ENCODE measurements at regions not wholly inside any gene's neighbourhood (a gene's known extent, or its start where the extent isn't known, plus 50 kb on each side); places are given as distances from the start of the nearest gene placed in this dataset.

GRCh38 chr4:189265515-189265914 is 675.2 kb upstream of the FRG1 start:
- TF ChIP-seq SIN3A (IDR thresholded peaks at IDR 0.05; ENCODE audit: low read depth) (no peak), ZBTB33 (IDR thresholded peaks at IDR 0.05; ENCODE audit: extremely low read depth, insufficient replicate concordance, low read length) (no peak), CTCF (IDR thresholded peaks at IDR 0.05 in 2 of 3, conservative IDR thresholded peaks at IDR 0.05 in 1 of 3; ENCODE audit: borderline replicate concordance in 1 of 3, insufficient read depth in 1 of 3, low read depth in 2 of 3, low read length in 2 of 3) (no peak), POLR2AphosphoS5 (IDR thresholded peaks at IDR 0.05; ENCODE audit: low read depth, low read length) (no peak), CEBPB (IDR thresholded peaks at IDR 0.05; ENCODE audit: low read depth) (no peak), SP1 (IDR thresholded peaks at IDR 0.05; ENCODE audit: low read depth) (no peak), POLR2A (IDR thresholded peaks at IDR 0.05; ENCODE audit: borderline replicate concordance, extremely low read depth, insufficient read depth, insufficient read length) (no peak), EZH2 (IDR thresholded peaks at IDR 0.05) (no peak), SRF (IDR thresholded peaks at IDR 0.05; ENCODE audit: low read depth) (no peak), RAD21 (IDR thresholded peaks at IDR 0.05; ENCODE audit: low read depth) (no peak)
- TF ChIP-seq, protein P1, sequence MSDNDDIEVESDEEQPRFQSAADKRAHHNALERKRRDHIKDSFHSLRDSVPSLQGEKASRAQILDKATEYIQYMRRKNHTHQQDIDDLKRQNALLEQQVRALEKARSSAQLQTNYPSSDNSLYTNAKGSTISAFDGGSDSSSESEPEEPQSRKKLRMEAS (IDR thresholded peaks at IDR 0.05), result no peak
